H1 (cell line): ENCODE measurements at regions not wholly inside any gene's neighbourhood (a gene's known extent, or its start where the extent isn't known, plus 50 kb on each side); places are given as distances from the start of the nearest gene placed in this dataset.

Experiments
- ASH2L ChIP-seq: fragments of 200-600, 300-600 bp; sonication (generic); IDR thresholded peaks from one replicate; pipeline ENCODE4 v1.7.1; 2017; ENCODE audit warnings: low read length
- CHD2 ChIP-seq: IDR thresholded peaks from 2 replicates; pipeline ENCODE4 v1.6.1; 2012; ENCODE audit warnings: low read length, improper control_type of control experiment
- JUN ChIP-seq: IDR thresholded peaks from 2 replicates; pipeline ENCODE4 v1.6.1; 2011; ENCODE audit warnings: low read depth, mild to moderate bottlenecking, improper control_type of control experiment, low read length
- RAD21 ChIP-seq, 2 experiments: IDR thresholded peaks in 1 of 2; conservative IDR thresholded peaks in 1 of 2; 2 replicates each; pipeline ENCODE4 v1.6.1; 2011; ENCODE audit warnings: low read depth in 2 of 2, low read length in 2 of 2, improper control_type of control experiment in 1 of 2, inconsistent platforms in 1 of 2, mild to moderate bottlenecking in 1 of 2, moderate library complexity in 1 of 2
- RBBP5 ChIP-seq: IDR thresholded peaks from 2 replicates; pipeline ENCODE4 v1.7.1; 2012; ENCODE audit warnings: low read depth, mild to moderate bottlenecking, inconsistent platforms, low read length, moderate library complexity, borderline replicate concordance
- SIX5 ChIP-seq: IDR thresholded peaks from 2 replicates; pipeline ENCODE4 v1.6.1; 2011; ENCODE audit warnings: mild to moderate bottlenecking, low read depth, low read length
- SP4 ChIP-seq: IDR thresholded peaks from 2 replicates; pipeline ENCODE4 v1.6.1; 2012; ENCODE audit warnings: low read length, inconsistent platforms
- TF ChIP-seq, protein P1 (sequence below): IDR thresholded peaks from 2 replicates; pipeline ENCODE4 v1.6.1; 2011; ENCODE audit warnings: low read length, improper control_type of control experiment

DNA sequence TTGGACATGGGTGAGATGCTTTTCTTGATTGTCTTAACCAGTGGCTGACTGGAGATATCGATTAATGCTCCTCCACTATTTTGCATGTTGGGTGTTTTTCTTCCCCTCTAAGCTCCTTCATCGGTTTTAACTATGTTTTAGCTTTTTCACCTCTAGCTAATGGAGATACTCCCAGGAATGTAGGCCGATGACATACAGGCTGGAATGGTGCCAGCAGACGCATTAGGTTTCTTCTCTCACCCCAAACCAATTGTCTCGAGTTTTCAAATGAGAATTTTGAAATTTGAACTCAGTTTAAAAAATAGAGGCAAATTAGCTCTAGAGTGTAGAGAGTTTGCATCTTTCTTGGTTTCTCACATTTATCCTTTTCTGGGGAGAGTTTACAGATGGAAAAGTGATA is 247.6 kb downstream of the RPRM start (continued):
- TF ChIP-seq CHD2 (no peak), ASH2L (no peak), RBBP5 (no peak), SIX5 (no peak), RAD21 (IDR thresholded peaks at IDR 0.05 in 1 of 2, conservative IDR thresholded peaks at IDR 0.05 in 1 of 2; ENCODE audit: low read depth in 2 of 2, low read length in 2 of 2) (no peak), JUN (no peak), SP4 (no peak)
- TF ChIP-seq, protein P1, sequence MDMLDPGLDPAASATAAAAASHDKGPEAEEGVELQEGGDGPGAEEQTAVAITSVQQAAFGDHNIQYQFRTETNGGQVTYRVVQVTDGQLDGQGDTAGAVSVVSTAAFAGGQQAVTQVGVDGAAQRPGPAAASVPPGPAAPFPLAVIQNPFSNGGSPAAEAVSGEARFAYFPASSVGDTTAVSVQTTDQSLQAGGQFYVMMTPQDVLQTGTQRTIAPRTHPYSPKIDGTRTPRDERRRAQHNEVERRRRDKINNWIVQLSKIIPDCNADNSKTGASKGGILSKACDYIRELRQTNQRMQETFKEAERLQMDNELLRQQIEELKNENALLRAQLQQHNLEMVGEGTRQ, result no peak
- TF ChIP-seq, all 59 proteins: peak for 0
